ENCODE measurements at regions not wholly inside any gene's neighbourhood (a gene's known extent, or its start where the extent isn't known, plus 50 kb on each side); places are given as distances from the start of the nearest gene placed in this dataset.

DNA sequence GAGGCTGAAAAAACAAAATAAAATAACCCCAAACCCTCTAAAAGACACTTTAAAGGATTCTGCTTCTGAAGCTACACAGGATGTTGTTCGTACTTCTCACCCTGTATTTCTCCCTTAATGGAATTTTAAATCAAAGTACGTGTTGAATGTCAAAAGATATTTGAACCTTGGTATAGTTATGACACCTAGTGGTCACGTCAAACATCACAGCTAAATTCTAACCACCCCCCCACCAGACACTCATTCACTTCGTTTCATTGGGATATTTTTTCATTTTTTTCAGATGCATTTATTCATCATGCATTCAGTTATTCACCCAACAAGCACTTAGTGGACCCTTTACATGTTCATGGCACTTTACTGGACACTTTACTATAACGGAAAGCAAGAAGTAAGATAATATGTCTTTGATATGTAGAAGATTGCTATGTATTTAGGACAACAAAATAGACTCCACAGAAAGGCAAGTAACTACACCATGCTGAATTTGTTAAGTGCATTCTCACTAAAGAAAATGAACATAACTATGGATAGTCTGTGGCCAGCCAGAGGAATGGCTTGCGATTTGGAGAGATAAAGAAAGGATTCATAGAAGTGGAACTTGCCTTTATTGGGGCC, 62.5 kb upstream of the GPR174 start:
- ChIA-PET CTCF (interaction anchor here (0.5 to 1.0 kb wide), 3 partner anchors 12 to 900 kb away, joined by 3 to 6 read pairs (median 3); no protein-coding TSS in a partner anchor), POLR2A (ENCODE audit: low non-redundant PET) (no interaction called here)
- peak; percentile 4 for DNase-seq (ENCODE audit: low spot score)
- TF ChIP-seq, protein P1, sequence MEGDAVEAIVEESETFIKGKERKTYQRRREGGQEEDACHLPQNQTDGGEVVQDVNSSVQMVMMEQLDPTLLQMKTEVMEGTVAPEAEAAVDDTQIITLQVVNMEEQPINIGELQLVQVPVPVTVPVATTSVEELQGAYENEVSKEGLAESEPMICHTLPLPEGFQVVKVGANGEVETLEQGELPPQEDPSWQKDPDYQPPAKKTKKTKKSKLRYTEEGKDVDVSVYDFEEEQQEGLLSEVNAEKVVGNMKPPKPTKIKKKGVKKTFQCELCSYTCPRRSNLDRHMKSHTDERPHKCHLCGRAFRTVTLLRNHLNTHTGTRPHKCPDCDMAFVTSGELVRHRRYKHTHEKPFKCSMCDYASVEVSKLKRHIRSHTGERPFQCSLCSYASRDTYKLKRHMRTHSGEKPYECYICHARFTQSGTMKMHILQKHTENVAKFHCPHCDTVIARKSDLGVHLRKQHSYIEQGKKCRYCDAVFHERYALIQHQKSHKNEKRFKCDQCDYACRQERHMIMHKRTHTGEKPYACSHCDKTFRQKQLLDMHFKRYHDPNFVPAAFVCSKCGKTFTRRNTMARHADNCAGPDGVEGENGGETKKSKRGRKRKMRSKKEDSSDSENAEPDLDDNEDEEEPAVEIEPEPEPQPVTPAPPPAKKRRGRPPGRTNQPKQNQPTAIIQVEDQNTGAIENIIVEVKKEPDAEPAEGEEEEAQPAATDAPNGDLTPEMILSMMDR (conservative IDR thresholded peaks at IDR 0.05; ENCODE audit: low read depth) = peak; percentile 49
- no peak overlapping the region for H3K27ac ChIP-seq

DNA sequence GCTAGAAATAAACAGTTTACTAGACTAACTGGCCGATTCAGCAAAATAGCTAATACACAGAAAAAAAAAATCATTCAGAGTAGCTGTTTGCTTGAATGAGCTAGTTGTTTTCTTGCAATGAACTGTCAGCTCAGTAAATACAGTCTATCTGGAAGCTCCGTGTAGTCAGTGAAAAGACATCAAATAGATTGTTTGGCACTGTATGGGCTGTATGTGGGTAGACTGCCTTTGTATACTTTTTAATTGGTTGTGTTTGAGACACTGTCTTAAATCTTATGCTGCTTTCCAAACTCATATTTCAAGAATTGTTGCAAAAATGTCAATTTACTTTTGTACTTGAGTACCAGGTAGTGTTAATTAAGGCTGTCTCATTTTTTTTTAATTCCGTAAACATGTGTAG, 61.6 kb upstream of the GPR174 start:
- H3K27ac ChIP-seq = no peak overlapping the region
- TF ChIP-seq, protein P1 (conservative IDR thresholded peaks at IDR 0.05; ENCODE audit: low read depth) = no peak
- ChIA-PET POLR2A (ENCODE audit: low non-redundant PET) (no interaction called here), CTCF (no interaction called here)
- no peak for DNase-seq (ENCODE audit: low spot score)

DNA sequence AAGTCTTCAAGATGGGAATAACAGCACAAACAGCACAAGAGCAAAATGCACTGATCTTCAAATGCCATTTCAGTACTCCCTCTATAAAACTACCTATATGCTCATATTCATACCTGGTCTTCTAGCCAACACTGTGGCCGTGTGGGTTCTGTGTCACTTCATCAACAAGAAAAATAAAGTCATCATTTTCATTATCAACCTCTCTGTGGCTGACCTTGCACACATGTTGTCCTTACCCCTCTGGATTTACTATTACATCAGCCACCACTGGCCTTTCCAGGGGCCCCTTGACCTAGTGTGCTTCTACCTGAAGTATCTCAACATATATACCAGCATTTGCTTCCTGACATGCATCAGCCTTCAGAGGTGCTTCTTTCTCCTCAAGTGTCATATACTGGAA, 59.6 kb upstream of the GPR174 start:
- DNase-seq (ENCODE audit: low spot score) = no peak
- TF ChIP-seq, protein P1 (conservative IDR thresholded peaks at IDR 0.05; ENCODE audit: low read depth) = no peak
- ChIA-PET CTCF (no interaction called here), POLR2A (ENCODE audit: low non-redundant PET) (no interaction called here)
- H3K27ac ChIP-seq = no peak overlapping the region

DNA sequence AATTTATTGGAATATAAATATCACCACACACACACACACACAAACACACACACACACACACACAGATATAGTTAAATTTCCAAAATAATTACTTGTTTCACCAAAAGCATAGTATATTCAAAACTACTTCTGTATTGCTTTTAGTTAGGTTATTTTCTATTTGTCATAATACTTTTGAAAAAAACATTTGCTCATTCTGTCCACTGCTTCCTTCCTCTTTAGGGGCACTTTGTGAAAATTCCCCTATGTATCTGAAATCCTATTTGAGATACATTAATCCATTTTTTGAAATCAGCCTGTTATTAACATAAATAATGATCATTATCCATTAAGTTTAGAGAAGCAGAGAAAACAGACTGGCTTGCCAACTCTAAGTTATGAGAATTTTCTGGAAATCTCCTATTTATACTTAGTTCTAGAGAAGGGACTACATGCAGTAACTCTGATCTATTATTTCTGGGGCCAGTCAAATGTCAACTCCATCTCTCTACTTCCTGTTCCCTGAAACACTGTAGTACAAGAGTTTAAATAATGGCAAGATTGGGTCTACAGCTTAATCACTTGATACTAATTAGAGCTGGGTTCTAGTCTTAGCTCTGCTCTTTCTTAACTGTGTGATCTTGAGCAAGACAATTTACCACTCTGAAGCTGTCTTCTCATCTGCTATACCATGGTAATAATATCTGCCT, 54.4 kb upstream of the GPR174 start:
- TF ChIP-seq, protein P1 (conservative IDR thresholded peaks at IDR 0.05; ENCODE audit: low read depth) = no peak
- H3K27ac ChIP-seq = no peak overlapping the region
- CTCF ChIA-PET = no interaction called here
- no peak for DNase-seq (ENCODE audit: low spot score)
- POLR2A ChIA-PET (ENCODE audit: low non-redundant PET) = no interaction called here

DNA sequence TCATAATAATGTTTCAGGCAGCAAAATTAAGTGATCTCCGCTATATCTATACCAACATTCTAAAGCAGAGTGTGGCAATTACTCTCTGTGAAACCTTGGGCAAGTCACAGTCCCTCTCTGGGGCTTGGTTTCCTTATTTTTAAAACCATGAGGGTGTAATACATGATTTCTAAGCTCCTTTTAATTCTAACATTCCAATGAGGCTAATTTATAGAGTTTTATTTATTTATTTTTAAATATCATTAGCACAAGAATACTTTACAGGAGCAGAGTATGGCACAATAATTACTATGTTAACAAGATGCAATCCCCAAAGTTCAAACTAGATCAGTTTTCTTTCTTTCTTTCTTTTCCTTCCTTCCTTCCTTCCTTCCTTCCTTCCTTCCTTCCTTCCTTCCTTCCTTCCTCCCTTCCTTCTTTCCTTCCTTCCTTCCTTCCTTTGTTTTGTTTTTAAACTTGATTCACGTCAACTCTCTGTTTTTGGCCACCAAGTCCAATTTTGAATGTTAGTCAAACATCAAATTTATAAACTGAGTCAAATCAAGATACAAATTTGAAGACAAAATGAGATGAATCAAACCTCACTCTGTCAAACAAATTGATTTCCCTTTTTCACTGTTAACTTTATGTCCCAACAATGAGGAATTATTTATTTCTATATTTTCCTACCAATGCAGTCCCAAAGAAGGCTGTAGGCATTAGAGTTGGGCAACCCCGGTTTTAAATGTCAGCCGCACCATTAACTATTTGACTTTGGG, 50.2 kb upstream of the GPR174 start:
- TF ChIP-seq, protein P1 (conservative IDR thresholded peaks at IDR 0.05; ENCODE audit: low read depth) = no peak
- ChIA-PET POLR2A (ENCODE audit: low non-redundant PET) (no interaction called here), CTCF (interaction anchor here (0.6 to 0.7 kb wide), 2 partner anchors 10 to 43 kb away, joined by 3 to 4 read pairs; no protein-coding TSS in a partner anchor)
- DNase-seq (ENCODE audit: low spot score) = no peak
- H3K27ac ChIP-seq = no peak overlapping the region
